Spleen (tissue), 11 donors: ENCODE measurements at regions not wholly inside any gene's neighbourhood (a gene's known extent, or its start where the extent isn't known, plus 50 kb on each side); places are given as distances from the start of the nearest gene placed in this dataset.

Experiments used
- DNase-seq: peaks from one replicate; pipeline ENCODE4 v3.0.0-alpha.2; 2020
- H3K27ac ChIP-seq, 8 donors: fragments of 200-600 bp; sonication (generic) in 7 of 8; 1 replicate in 4 of 8; 2 replicates in 4 of 8; pipeline versions ENCODE4 v1.5.0 to v1.8.0; 2016 to 2021; ENCODE audit warnings: inconsistent platforms in 4 of 8, mild to moderate bottlenecking in 4 of 8, moderate library complexity in 1 of 8
- H3K27me3 ChIP-seq, 7 donors: fragments of 200-600 bp; sonication (generic) in 6 of 7; replicated peaks in 1 of 7; 1 replicate in 4 of 7; 2 replicates in 3 of 7; pipeline versions ENCODE4 v1.5.0 to v1.8.0; 2016 to 2021; ENCODE audit warnings: inconsistent platforms in 3 of 7, mild to moderate bottlenecking in 1 of 7
- H3K36me3 ChIP-seq, 6 donors: fragments of 200-600 bp; sonication (generic) in 5 of 6; 1 replicate in 4 of 6; 2 replicates in 2 of 6; pipeline versions ENCODE4 v1.5.0 to v1.8.0; 2016 to 2021; ENCODE audit warnings: inconsistent platforms in 2 of 6
- H3K4me1 ChIP-seq, 6 donors: fragments of 200-600 bp; sonication (generic) in 5 of 6; 1 replicate in 3 of 6; 2 replicates in 3 of 6; pipeline versions ENCODE4 v1.5.0 to v1.8.0; 2016 to 2021; ENCODE audit warnings: inconsistent platforms in 3 of 6
- H3K4me3 ChIP-seq, 8 donors: fragments of 200-600 bp; sonication (generic) in 7 of 8; 1 replicate in 4 of 8; 2 replicates in 4 of 8; pipeline versions ENCODE4 v1.5.0 to v1.8.0; 2016 to 2021; ENCODE audit warnings: inconsistent platforms in 4 of 8, mild to moderate bottlenecking in 4 of 8, moderate library complexity in 2 of 8
- H3K9me3 ChIP-seq, 8 donors: fragments of 200-600 bp; sonication (generic) in 7 of 8; 1 replicate in 4 of 8; 2 replicates in 4 of 8; pipeline versions ENCODE4 v1.5.0 to v1.8.0; 2016 to 2021; ENCODE audit warnings: inconsistent platforms in 4 of 8
- CTCF ChIP-seq, 11 experiments: fragments of 200-600 bp in 7 of 11; fragments of 450-650 bp in 4 of 11; sonication (generic) in 4 of 11; IDR thresholded peaks in 8 of 11; conservative IDR thresholded peaks in 3 of 11; 1 replicate in 7 of 11; 2 replicates in 4 of 11; pipeline versions ENCODE4 v1.4.0 to v1.8.0; 2016 to 2021; ENCODE audit warnings: antibody characterized with exemption in 11 of 11, inconsistent platforms in 4 of 11, mild to moderate bottlenecking in 1 of 11
- POLR2A ChIP-seq, 3 donors: fragments of 450-650 bp; IDR thresholded peaks; one replicate each; pipeline ENCODE4 v1.5.1; 2017; ENCODE audit warnings: antibody characterized with exemption in 3 of 3, mild to moderate bottlenecking in 1 of 3
- POLR2AphosphoS5 ChIP-seq, 3 donors: sonication (generic); formaldehyde crosslinking; IDR thresholded peaks; one replicate each; pipeline ENCODE4 v1.5.1; 2017; ENCODE audit warnings: antibody characterized with exemption in 3 of 3
- WGBS, 5 donors: extraction: QIAGEN DNeasy Blood & Tissue Kit in 3 of 5; methylation state at CpG; one replicate each; pipeline versions ENCODE4 v1.1.5 to v1.1.7; 2013 to 2018; 5-methylcytosine and 5-hydroxymethylcytosine counted together
- intact Hi-C: fragments of 100-400 bp; cut with DNase I; formaldehyde crosslinking; loops from one replicate; pipeline ENCODE4 v1.15.0; 2023; ENCODE audit warnings: low total_unique reads
- donor health status: healthy with polysubstance abuse.
- donor health status: DM: no; HTN: no; CAD: no; lungs with moderate emphysema.
- donor health status: DM: no; HTN: no; CAD: no.
- donor health status: Bipolar disorder and iron deficiency.
- donor health status: healthy.
- donor health status: DM: no; HTN: no; CAD: no.
- donor health status: DM: yes; HTN: yes; CAD: no.

DNA sequence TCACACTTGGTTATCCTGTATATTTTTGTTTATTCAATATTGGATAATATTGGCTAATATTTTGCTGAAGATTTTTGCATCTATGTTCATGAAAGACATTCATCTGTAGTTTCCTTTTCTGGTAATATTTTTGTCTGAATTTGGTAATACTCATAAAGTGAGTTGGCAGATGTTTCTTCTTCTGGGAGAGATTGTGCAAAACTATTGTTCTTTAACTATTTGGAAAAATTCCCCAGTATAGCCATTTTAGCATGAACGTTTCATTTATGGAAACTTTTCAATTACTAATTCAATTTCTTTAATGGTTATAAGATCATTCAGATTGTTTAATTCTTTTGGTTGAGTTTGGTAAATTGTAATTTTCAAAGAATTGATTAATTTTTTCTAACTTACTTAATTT lies 560.8 kb upstream of the FZD8 start:
- H3K9me3 ChIP-seq = peaks cover 0 to 7% (median 0%) of the 10 kb centered on the region in 8 donors
- H3K27me3 ChIP-seq = no peaks in the 10 kb centered on the region
- no peak for DNase-seq
- WGBS, 5 donors = 59 to 83% (median 74%) methylated on average over 1 of the region's 1 CpG
- H3K4me1 ChIP-seq = no peaks in the 10 kb centered on the region
- no peak overlapping the region for H3K27ac ChIP-seq
- H3K36me3 ChIP-seq = no peaks in the 10 kb centered on the region
- H3K4me3 ChIP-seq = no peak overlapping the region
- intact Hi-C loops = no loop called here
- TF ChIP-seq POLR2A (IDR thresholded peaks at IDR 0.05) (no peak), CTCF (IDR thresholded peaks at IDR 0.05 in 8 of 11, conservative IDR thresholded peaks at IDR 0.05 in 3 of 11) (no peak), POLR2AphosphoS5 (IDR thresholded peaks at IDR 0.05) (no peak)

DNA sequence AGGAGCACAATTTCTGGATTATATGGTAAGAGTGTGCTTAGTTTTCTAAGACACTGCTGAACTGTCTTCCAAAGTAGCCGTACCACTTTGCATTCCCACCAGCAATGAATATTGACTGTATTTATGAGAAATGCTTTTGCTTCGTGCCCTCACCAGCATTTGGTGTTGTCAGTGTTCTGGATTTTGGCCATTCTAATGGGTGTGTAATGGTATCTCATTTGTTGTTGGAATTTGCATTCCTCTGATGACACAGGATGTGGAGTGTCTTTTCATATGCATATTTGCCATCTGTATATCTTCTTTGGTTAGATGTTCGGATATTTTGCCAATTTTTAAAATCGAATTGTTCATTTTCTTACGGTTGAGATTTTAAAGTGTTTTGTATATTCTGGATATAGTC lies 558.5 kb upstream of the FZD8 start:
- no peak for DNase-seq
- H3K27ac ChIP-seq = no peak overlapping the region
- no peak for TF ChIP-seq POLR2A (IDR thresholded peaks at IDR 0.05)
- no peak for TF ChIP-seq CTCF (IDR thresholded peaks at IDR 0.05 in 8 of 11, conservative IDR thresholded peaks at IDR 0.05 in 3 of 11)
- no peak for TF ChIP-seq POLR2AphosphoS5 (IDR thresholded peaks at IDR 0.05)
- intact Hi-C loops = no loop called here
- H3K4me3 ChIP-seq = no peak overlapping the region
- no peaks in the 10 kb centered on the region for H3K27me3 ChIP-seq
- peaks cover 0 to 20% (median 6%) of the 10 kb centered on the region in 8 donors for H3K9me3 ChIP-seq
- no peaks in the 10 kb centered on the region for H3K36me3 ChIP-seq
- WGBS, 5 donors = 86 to 93% (median 90%) methylated on average over 5 of the region's 5 CpGs
- no peaks in the 10 kb centered on the region for H3K4me1 ChIP-seq

- Histone ChIP-seq H3K36me3 (no peaks in the 10 kb centered on the region), H3K4me3 (no peak overlapping the region), H3K27ac (no peak overlapping the region), H3K4me1 (no peaks in the 10 kb centered on the region), H3K27me3 (no peaks in the 10 kb centered on the region), H3K9me3 (peaks cover 0 to 37% (median 11%) of the 10 kb centered on the region in 8 donors)
- intact Hi-C loops = no loop called here
- no peak for DNase-seq
- TF ChIP-seq CTCF (IDR thresholded peaks at IDR 0.05 in 8 of 11, conservative IDR thresholded peaks at IDR 0.05 in 3 of 11) = no peak
- TF ChIP-seq POLR2A (IDR thresholded peaks at IDR 0.05) = no peak
- no peak for TF ChIP-seq POLR2AphosphoS5 (IDR thresholded peaks at IDR 0.05)
Measured at GRCh38 chr10:36198322-36198721, 556.2 kb upstream of the FZD8 start.

DNA sequence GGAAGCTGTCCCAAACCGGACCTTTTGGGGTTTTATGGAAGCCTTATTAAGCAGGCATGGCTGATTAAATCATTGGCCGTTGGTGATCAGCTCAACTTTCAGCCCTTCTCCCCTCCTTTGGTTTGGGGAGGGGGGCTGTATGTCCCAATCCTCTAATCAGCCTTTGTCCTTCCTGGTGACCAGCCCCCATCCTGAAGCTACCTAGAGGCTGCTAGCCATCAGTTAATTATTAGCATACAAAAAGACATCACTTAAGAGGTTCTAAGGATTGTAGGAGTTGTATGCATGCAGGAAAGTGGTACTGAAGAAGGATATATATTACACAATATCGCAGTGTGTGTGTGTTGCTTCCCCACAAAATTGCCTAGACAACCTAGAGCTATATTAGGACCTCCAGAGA lies 553.3 kb upstream of the FZD8 start:
- Histone ChIP-seq H3K27ac (no peak overlapping the region), H3K4me1 (no peaks in the 10 kb centered on the region), H3K27me3 (no peaks in the 10 kb centered on the region), H3K36me3 (no peaks in the 10 kb centered on the region), H3K4me3 (no peak overlapping the region), H3K9me3 (peaks cover 0 to 67% (median 39%) of the 10 kb centered on the region in 8 donors)
- intact Hi-C loops = no loop called here
- DNase-seq = no peak
- WGBS, 5 donors = 82 to 95% (median 88%) methylated on average over 3 of the region's 3 CpGs
- no peak for TF ChIP-seq POLR2AphosphoS5 (IDR thresholded peaks at IDR 0.05)
- no peak for TF ChIP-seq CTCF (IDR thresholded peaks at IDR 0.05 in 8 of 11, conservative IDR thresholded peaks at IDR 0.05 in 3 of 11)
- TF ChIP-seq POLR2A (IDR thresholded peaks at IDR 0.05) = no peak
